Stomach (tissue), 8 donors: ENCODE measurements at regions not wholly inside any gene's neighbourhood (a gene's known extent, or its start where the extent isn't known, plus 50 kb on each side); places are given as distances from the start of the nearest gene placed in this dataset.

ENCODE experiments used
- DNase-seq, 2 donors: peaks; one replicate each; pipeline versions ENCODE4 v3.0.0 to v3.0.0-alpha.2; 2013 to 2019
- H3K27ac ChIP-seq, 5 donors: fragments of 200-600 bp in 4 of 5; sonication (generic) in 4 of 5; one replicate each; pipeline ENCODE4 v1.5.1; 2013 to 2019; ENCODE audit warnings: mild to moderate bottlenecking in 1 of 5, moderate library complexity in 1 of 5
- H3K27me3 ChIP-seq, 3 donors: fragments of 200-600 bp; sonication (generic); one replicate each; pipeline ENCODE4 v1.5.1; 2017 to 2019; ENCODE audit warnings: mixed run types in 1 of 3
- H3K36me3 ChIP-seq, 4 donors: fragments of 200-600 bp; sonication (generic); 1 replicate in 3 of 4; 2 replicates in 1 of 4; pipeline ENCODE4 v1.5.1; 2016 to 2019
- H3K4me1 ChIP-seq, 4 donors: fragments of 200-600 bp; sonication (generic); one replicate each; pipeline ENCODE4 v1.5.1; 2016 to 2019
- H3K4me3 ChIP-seq, 4 donors: fragments of 200-600 bp; sonication (generic) in 3 of 4; one replicate each; pipeline ENCODE4 v1.5.1; 2016 to 2019; ENCODE audit warnings: mild to moderate bottlenecking in 1 of 4
- H3K9me3 ChIP-seq, 4 donors: fragments of 200-600 bp; sonication (generic); one replicate each; pipeline ENCODE4 v1.5.1; 2016 to 2019
- EP300 ChIP-seq: sonication (generic); formaldehyde crosslinking; IDR thresholded peaks from one replicate; pipeline ENCODE4 v1.6.1; 2017; ENCODE audit warnings: antibody characterized with exemption
- POLR2A ChIP-seq, 4 donors: fragments of 450-650 bp; IDR thresholded peaks; one replicate each; pipeline ENCODE4 v1.6.1; 2016; ENCODE audit warnings: antibody characterized with exemption in 4 of 4, control low read depth in 2 of 4, mild to moderate bottlenecking in 1 of 4, moderate library complexity in 1 of 4
- POLR2AphosphoS5 ChIP-seq, 3 donors: sonication (generic); formaldehyde crosslinking; IDR thresholded peaks; one replicate each; pipeline ENCODE4 v1.6.1; 2016; ENCODE audit warnings: antibody characterized with exemption in 3 of 3
- WGBS, 5 donors: extraction: QIAGEN DNeasy Blood & Tissue Kit in 3 of 5; methylation state at CpG; one replicate each; pipeline versions ENCODE4 v1.1.5 to v1.1.7; 2013 to 2018; 5-methylcytosine and 5-hydroxymethylcytosine counted together
- intact Hi-C: fragments of 100-400 bp; cut with DNase I; formaldehyde crosslinking; loops from one replicate; pipeline ENCODE4 v1.15.1; 2023; ENCODE audit warnings: low total_unique reads
- TF ChIP-seq, protein P1 (sequence below), 7 experiments: fragments of 450-650 bp in 4 of 7; fragments of 200-600 bp in 3 of 7; sonication (generic) in 3 of 7; IDR thresholded peaks; one replicate each; pipeline ENCODE4 v1.5.1; 2016 to 2019; ENCODE audit warnings: antibody characterized with exemption in 7 of 7, control low read depth in 2 of 7, mild to moderate bottlenecking in 1 of 7
- donor health status: healthy with polysubstance abuse.
- donor health status: Bipolar disorder and iron deficiency.
- donor health status: healthy.

DNA sequence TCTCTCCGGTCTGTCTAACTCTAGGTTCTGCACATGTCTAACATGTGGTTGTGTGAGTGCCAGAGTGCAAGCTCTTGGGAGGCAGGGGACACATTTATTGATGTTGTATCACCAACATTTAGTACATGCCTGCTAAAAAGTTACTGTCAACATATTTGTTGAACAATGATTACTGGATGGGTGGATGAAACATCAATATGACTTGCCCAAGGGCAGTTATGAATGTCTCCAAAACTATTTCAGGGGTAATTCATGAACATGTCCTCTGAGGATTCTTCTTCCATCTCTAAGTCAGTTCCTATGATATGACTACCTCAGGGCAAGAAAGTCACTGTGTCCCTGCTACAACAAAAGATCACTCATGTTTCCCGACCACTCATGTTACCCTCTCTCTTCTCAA is 91.3 kb upstream of the STEAP1B start:
- intact Hi-C loops, result no loop called here
- TF ChIP-seq, protein P1, sequence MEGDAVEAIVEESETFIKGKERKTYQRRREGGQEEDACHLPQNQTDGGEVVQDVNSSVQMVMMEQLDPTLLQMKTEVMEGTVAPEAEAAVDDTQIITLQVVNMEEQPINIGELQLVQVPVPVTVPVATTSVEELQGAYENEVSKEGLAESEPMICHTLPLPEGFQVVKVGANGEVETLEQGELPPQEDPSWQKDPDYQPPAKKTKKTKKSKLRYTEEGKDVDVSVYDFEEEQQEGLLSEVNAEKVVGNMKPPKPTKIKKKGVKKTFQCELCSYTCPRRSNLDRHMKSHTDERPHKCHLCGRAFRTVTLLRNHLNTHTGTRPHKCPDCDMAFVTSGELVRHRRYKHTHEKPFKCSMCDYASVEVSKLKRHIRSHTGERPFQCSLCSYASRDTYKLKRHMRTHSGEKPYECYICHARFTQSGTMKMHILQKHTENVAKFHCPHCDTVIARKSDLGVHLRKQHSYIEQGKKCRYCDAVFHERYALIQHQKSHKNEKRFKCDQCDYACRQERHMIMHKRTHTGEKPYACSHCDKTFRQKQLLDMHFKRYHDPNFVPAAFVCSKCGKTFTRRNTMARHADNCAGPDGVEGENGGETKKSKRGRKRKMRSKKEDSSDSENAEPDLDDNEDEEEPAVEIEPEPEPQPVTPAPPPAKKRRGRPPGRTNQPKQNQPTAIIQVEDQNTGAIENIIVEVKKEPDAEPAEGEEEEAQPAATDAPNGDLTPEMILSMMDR (IDR thresholded peaks at IDR 0.05), result no peak
- TF ChIP-seq POLR2AphosphoS5 (IDR thresholded peaks at IDR 0.05) (no peak), EP300 (no peak), POLR2A (IDR thresholded peaks at IDR 0.05) (no peak)
- WGBS, 5 donors, result 86 to 92% (median 91%) methylated on average over 2 of the region's 2 CpGs
- no peak for DNase-seq
- Histone ChIP-seq H3K4me3 (no peak overlapping the region), H3K9me3 (no peaks in the 10 kb centered on the region), H3K27me3 (no peaks in the 10 kb centered on the region), H3K27ac (no peak overlapping the region), H3K4me1 (peaks cover 0 to 26% (median 19%) of the 10 kb centered on the region in 4 donors), H3K36me3 (no peaks in the 10 kb centered on the region)

DNA sequence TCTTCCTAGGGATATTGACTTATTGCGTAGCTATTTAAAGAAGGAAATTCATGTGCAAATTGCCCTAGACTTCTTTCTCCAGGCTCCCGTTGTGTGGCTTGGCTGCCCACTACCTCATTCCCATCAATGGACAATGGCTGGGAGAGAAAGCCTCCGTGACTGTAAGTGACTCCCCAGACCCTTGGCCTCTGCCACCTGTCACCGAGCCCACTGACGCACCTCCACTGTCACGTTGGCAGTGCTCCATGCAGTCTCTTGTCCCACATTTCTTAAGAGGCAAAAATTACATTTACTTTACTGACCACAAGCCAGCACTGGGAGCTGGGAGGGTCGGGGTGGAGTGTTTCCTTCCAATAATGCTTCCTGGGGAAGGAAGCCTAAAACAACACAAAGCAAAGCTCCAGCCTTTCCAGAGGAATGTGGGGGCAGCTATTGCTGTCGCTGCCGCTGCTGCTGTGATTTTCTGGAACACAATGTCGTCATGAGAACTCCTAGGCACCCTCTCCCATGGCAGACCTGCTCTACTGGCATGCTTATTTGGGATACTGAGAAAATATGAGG is 89.7 kb upstream of the STEAP1B start:
- intact Hi-C loops, result no loop called here
- WGBS, 5 donors, result 24 to 35% (median 31%) methylated on average over 10 of the region's 10 CpGs
- H3K27me3 ChIP-seq, result no peaks in the 10 kb centered on the region
- peak overlapping the region in 3 of 5 donors; percentile 47 to 60 (median 51) for H3K27ac ChIP-seq
- H3K9me3 ChIP-seq, result no peaks in the 10 kb centered on the region
- H3K36me3 ChIP-seq, result no peaks in the 10 kb centered on the region
- TF ChIP-seq EP300, result peak; percentile 35
- TF ChIP-seq POLR2A (IDR thresholded peaks at IDR 0.05), result no peak
- TF ChIP-seq POLR2AphosphoS5 (IDR thresholded peaks at IDR 0.05), result peak in 2 of 3 donors; percentile 25 to 27
- H3K4me1 ChIP-seq, result peaks cover 0 to 30% (median 19%) of the 10 kb centered on the region in 4 donors
- H3K4me3 ChIP-seq, result no peak overlapping the region
- peak in 1 of 2 donors; percentile 65 for DNase-seq

DNA sequence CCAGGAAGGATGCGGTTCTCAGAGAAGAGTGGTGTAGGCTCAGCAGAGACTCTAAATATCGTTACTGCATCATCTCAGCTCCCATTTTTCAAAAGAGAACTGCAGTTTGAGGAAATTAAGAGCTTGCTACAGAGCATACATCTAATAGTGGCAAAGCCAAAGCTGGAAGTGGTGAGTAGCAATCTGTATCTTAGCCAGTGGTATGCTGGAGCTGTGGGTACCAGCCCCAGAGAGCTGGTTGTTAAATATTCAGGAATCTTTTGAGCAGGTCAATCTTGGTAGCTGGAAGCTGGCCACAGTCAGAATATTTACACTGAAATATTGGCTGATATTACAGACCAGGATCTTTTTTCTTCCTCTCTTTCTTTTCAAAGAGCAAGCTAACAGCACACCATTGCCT is 88.4 kb upstream of the STEAP1B start:
- DNase-seq, result no peak
- Histone ChIP-seq H3K9me3 (no peaks in the 10 kb centered on the region), H3K4me3 (no peak overlapping the region), H3K27ac (peak overlapping the region in 2 of 5 donors; percentile 41 to 60), H3K4me1 (peaks cover 0 to 39% (median 25%) of the 10 kb centered on the region in 4 donors), H3K27me3 (no peaks in the 10 kb centered on the region), H3K36me3 (no peaks in the 10 kb centered on the region)
- intact Hi-C loops, result no loop called here
- WGBS, 5 donors, result 71 to 96% (median 91%) methylated on average over 2 of the region's 2 CpGs
- no peak for TF ChIP-seq EP300
- TF ChIP-seq POLR2AphosphoS5 (IDR thresholded peaks at IDR 0.05), result no peak
- no peak for TF ChIP-seq POLR2A (IDR thresholded peaks at IDR 0.05)
- TF ChIP-seq, protein P1 (IDR thresholded peaks at IDR 0.05), result no peak

DNA sequence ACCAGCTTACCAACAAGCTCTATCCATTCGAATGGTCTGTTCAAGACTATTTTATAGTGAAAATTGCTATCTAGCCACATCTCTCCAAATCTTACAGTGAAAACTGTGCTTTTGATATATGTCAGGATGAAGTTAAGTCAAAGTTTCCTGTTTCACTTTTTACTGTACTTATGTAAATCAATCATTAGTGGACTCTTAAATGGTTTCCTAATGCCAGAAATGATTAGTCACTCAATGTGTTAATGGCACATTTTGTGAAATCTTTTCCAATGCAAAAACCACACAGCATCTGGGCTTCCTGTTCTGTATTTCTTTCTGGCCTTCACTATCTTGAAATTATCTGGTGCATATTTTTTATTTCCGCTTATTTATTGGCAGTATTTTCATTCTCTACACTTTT is 87.3 kb upstream of the STEAP1B start:
- DNase-seq, result no peak
- Histone ChIP-seq H3K27me3 (no peaks in the 10 kb centered on the region), H3K4me3 (no peak overlapping the region), H3K36me3 (no peaks in the 10 kb centered on the region), H3K4me1 (peaks cover 0 to 45% (median 28%) of the 10 kb centered on the region in 4 donors), H3K9me3 (no peaks in the 10 kb centered on the region), H3K27ac (no peak overlapping the region)
- WGBS, 5 donors, result 52 to 71% (median 61%) methylated on average over 2 of the region's 2 CpGs
- TF ChIP-seq POLR2A (IDR thresholded peaks at IDR 0.05), result no peak
- TF ChIP-seq, protein P1 (IDR thresholded peaks at IDR 0.05), result no peak
- TF ChIP-seq EP300, result no peak
- no peak for TF ChIP-seq POLR2AphosphoS5 (IDR thresholded peaks at IDR 0.05)
- intact Hi-C loops, result no loop called here

DNA sequence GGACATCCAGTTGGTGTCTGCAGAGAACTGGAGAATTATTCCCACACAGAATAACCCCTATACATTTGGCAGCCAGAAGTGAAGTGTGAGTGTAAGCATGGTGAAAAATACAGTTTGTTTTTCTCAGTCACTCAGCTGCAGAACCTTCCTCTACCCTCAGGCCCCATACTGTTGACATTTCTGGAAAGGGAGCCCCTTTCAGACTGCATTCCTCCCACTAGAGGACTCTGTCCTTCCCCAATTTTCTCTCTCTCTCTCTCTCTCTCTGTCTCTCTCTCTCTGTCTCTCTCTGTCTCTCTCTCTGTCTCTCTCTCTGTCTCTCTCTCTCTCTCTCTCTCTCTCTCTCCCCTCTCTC is 86.8 kb upstream of the STEAP1B start:
- DNase-seq, result peak in 1 of 2 donors; percentile 70
- H3K27ac ChIP-seq, result no peak overlapping the region

More for the DNA sequence above, 86.8 kb upstream of the STEAP1B start:
- no peaks in the 10 kb centered on the region for H3K36me3 ChIP-seq
- no peaks in the 10 kb centered on the region for H3K27me3 ChIP-seq
- no peak overlapping the region for H3K4me3 ChIP-seq
- no peaks in the 10 kb centered on the region for H3K9me3 ChIP-seq
- TF ChIP-seq POLR2AphosphoS5 (IDR thresholded peaks at IDR 0.05) (no peak), POLR2A (IDR thresholded peaks at IDR 0.05) (no peak), EP300 (no peak)
- TF ChIP-seq, protein P1 (IDR thresholded peaks at IDR 0.05), result no peak
- H3K4me1 ChIP-seq, result peaks cover 0 to 45% (median 28%) of the 10 kb centered on the region in 4 donors
- intact Hi-C loops, result no loop called here
